HTR-8/SVneo (cell line): ENCODE measurements at regions not wholly inside any gene's neighbourhood (a gene's known extent, or its start where the extent isn't known, plus 50 kb on each side); places are given as distances from the start of the nearest gene placed in this dataset.
"Not testable (repeated sequence)": the region's sequence is repeated elsewhere in the genome, so short reads cannot be mapped to it uniquely, and the experiment has no call there.

Experiments
- DNase-seq: peaks from one replicate; pipeline ENCODE4 v3.0.0; 2011; ENCODE audit warnings: low spot score, mixed read lengths; ENCODE audit not compliant: insufficient read length
- FAIRE-seq: peaks from 2 replicates; lab custom pipeline; 2011; peaks lifted over from hg19 to GRCh38; lab: Jason Lieb, UNC

GRCh38 chr5:110865400-110866094 is 126.7 kb downstream of the SLC25A46 start:
- DNase-seq: no peak
- FAIRE-seq: no peak

- DNase-seq (no peak), FAIRE-seq (no peak)
These were observed 131.1 kb downstream of the SLC25A46 start for GRCh38 chr5:110869927-110870326.

- FAIRE-seq (no peak), DNase-seq (no peak)
These were observed 133.4 kb downstream of the SLC25A46 start for GRCh38 chr5:110872200-110872599.

- no peak for FAIRE-seq
- no peak for DNase-seq
These were observed 134.2 kb downstream of the SLC25A46 start for GRCh38 chr5:110872963-110873362.

- FAIRE-seq (no peak), DNase-seq (no peak)
These were observed 135.1 kb downstream of the SLC25A46 start for GRCh38 chr5:110873773-110874437.

- FAIRE-seq, DNase-seq: not testable (repeated sequence)
These were observed 136.3 kb downstream of the SLC25A46 start for GRCh38 chr5:110875115-110875514.

- FAIRE-seq: no peak
- no peak for DNase-seq
These were observed 139.3 kb downstream of the SLC25A46 start for GRCh38 chr5:110878115-110878514.

- FAIRE-seq (no peak), DNase-seq (no peak)
These were observed 140.9 kb downstream of the SLC25A46 start for GRCh38 chr5:110879675-110880074.

- FAIRE-seq (no peak), DNase-seq (no peak)
These were observed 141.6 kb downstream of the SLC25A46 start for GRCh38 chr5:110880413-110880812.

DNA sequence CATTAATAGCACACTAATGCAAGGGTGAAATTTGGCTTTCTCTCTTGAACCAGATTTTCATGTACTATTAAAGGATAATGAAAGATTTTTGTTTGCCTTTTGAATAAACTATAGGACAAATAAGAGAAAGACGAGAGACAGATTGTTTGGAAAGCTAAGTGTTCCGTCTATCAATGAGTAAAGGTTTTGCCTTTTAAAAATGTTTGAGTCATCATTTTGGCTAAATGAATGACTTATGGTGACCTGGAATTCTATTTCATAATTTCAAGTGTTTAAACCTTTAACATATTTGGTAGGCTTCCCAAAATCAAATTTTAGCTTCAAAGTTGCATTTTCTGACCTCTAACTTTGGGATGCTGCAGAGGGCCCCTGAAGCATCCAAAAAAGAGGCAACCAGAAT is 145.2 kb downstream of the SLC25A46 start:
- FAIRE-seq (no peak), DNase-seq (no peak)

- not testable (repeated sequence) for FAIRE-seq
These were observed 148.4 kb downstream of the SLC25A46 start for GRCh38 chr5:110887170-110887569.

DNA sequence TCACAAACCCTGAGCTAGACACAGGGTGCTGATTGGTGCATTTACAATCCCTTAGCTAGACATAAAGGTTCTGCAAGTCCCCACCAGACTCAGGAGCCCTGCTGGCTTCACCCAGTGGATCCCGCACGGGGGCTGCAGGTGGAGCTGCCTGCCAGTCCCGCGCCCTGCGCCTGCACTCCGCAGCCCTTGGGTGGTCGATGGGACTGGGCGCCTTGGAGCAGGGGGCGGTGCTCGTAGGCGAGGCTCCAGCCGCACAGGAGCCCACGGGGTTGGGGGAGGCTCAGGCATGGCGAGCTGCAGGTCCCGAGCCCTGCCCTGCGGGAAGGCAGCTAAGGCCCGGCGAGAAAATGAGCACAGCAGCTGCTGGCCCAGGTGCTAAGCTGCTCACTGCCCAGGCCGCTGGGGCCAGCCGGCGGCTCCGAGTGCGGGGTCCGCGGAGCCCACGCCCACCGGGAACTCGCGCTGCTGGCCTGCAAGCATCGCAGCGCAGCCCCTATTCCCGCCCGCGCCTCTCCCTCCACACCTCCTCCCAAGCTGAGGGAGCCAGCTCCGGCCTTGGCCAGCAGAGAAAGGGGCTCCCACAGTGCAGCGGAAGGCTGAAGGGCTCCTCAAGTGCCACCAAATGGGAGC is 155.2 kb downstream of the SLC25A46 start:
- DNase-seq, FAIRE-seq: not testable (repeated sequence)

More at GRCh38 chr5:110887170-110887569, 148.4 kb downstream of the SLC25A46 start:
- not testable (repeated sequence) for DNase-seq

DNA sequence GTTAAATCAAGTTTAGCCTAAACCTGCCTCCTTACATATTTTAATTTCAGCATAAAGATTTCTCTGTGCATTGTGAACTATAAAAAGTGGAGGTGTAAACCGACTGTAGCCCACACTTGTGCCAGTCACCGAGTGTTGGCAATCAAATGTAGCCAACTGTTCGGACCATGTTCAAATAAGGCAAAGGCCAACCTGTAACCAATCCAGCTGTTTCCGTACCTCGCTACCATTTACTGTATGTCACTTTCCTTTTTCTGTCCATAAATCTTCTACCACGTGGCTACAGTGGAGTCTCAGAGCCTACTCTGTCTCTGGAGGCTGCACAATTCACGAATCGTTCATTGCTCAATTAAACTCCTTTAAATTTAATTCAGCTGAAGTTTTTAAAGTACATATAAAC is 156.0 kb downstream of the SLC25A46 start:
- FAIRE-seq (no peak), DNase-seq (no peak)

DNA sequence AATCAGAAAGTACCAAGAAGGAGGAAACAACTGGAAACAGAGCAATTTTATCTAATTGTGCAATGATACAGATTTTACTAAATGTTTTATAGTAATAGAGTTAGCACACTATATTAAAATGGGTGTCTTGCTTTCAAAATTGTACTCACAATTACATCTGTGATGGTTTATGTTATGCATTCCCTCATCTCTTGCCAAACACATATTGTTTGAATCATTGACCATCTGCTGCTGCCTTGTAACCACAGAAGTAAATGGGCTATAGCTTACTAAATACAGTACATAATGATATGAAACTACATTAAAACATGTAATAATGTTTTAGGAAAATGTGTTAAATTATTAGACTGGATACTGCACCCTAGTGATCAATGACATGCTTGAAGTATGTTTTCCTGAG is 158.1 kb downstream of the SLC25A46 start:
- DNase-seq: no peak
- no peak for FAIRE-seq

- FAIRE-seq (no peak), DNase-seq (no peak)
These were observed 161.0 kb downstream of the SLC25A46 start for GRCh38 chr5:110899566-110900412.

DNA sequence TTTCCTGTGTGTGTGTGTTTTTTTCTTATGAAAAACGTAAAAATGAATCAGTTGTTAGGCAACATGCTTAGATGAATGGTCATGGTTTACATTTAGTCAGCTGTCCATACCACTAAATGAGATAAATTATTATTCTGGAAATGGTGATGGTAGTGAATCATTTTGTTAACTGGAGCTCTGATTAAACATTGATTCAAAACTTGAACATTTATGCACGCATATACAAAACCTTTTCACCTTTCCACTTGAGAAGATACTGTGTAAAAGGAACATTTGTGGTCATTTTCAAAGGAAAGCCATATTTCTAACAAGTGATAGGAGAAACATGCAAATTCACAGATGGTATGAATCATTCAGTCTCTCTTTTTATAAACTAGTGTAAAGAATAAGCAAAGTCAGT is 162.0 kb downstream of the SLC25A46 start:
- FAIRE-seq (no peak), DNase-seq (no peak)

- no peak for FAIRE-seq
These were observed 165.2 kb downstream of the SLC25A46 start for GRCh38 chr5:110903966-110904365.

DNA sequence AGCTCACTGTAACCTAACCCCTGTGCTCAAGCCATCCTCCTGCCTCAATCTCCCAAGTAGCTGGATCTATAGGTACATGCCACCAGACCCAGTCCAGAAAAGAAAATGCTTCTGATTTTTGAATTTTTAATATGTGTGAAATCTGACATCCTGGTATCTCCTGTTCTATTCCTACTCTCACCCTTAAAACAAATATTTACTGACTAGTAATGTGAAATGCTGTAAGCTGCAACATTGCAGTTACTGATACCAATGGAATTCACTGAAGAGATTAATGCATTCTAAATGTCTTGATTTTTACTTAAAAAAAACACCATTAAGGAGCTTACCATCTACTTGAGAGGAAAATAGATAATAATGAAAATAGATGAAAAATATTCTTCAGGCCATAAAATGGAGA is 162.7 kb upstream of the TSLP start:
- FAIRE-seq: no peak
- no peak for DNase-seq

More at GRCh38 chr5:110903966-110904365, 165.2 kb downstream of the SLC25A46 start:
- DNase-seq: no peak

DNA sequence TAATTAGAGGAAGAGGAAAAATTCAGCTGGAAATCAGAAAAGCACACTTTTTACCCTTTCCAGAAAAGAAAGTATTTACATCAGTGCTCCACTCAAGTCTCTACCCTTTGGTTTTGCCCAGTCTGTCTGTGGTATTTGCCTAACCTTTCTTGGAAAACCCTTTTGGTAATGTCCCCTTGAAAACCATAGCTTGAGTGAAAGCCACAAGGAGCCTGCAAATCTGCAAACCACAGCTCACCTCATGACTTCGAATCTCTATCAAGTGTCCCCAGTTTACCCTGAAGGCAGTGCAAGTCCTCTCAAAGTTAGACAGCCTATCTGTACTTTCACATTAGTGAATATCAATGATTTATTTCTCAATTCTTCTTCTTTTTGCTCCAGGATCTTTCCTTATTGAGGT is 162.1 kb upstream of the TSLP start:
- no peak for FAIRE-seq

DNA sequence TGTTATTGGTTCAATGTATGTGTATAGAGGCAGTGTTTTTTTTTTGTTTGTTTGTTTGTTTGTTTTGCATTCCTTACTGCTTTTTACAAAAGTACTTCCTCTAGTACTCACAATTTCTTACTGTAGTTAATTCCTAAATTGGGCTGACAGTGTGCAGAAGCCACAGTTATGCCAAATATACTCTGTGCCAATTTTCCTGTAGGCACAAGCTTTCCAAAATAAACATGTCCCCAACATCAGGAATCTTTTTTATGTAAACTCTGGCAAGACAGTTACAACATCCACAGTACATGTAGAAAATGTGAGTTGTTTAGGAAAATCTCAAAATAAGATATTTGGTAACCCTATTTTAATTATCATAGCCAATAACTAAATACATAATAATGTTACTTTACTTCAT is 161.6 kb upstream of the TSLP start:
- DNase-seq (no peak), FAIRE-seq (no peak)

More for the DNA sequence above, 162.1 kb upstream of the TSLP start:
- DNase-seq: no peak
